Activated T-helper 1 cell treated with anti-CD3 and anti-CD28 coated beads, Interleukin-12 subunit alpha, Interleukin-12 subunit beta, Interleukin-2, Interleukin-4 antibody, amounts not matched to agents 30 ng/mL and 10 ng/mL and 1 ng/mL, durations not matched to agents 14 hours and 24 hours and 36 hours (primary cell): ENCODE measurements at regions not wholly inside any gene's neighbourhood (a gene's known extent, or its start where the extent isn't known, plus 50 kb on each side); places are given as distances from the start of the nearest gene placed in this dataset.

Experiments
- DNase-seq: peaks from one replicate; pipeline ENCODE4 v3.0.0; 2021; ENCODE audit warnings: low spot score
- H3K27ac Mint-ChIP-seq: one replicate; pipeline ENCODE4 v1.8.0; 2021; ENCODE audit warnings: mild to moderate bottlenecking, mixed read lengths
- H3K27me3 Mint-ChIP-seq: one replicate; pipeline ENCODE4 v1.8.0; 2022; ENCODE audit warnings: mild to moderate bottlenecking, moderate library complexity, mixed read lengths; ENCODE audit not compliant: insufficient read depth
- H3K36me3 Mint-ChIP-seq: one replicate; pipeline ENCODE4 v1.8.0; 2021; ENCODE audit warnings: low read depth, mixed read lengths
- H3K4me1 Mint-ChIP-seq: one replicate; pipeline ENCODE4 v1.8.0; 2021; ENCODE audit warnings: low read depth, mixed read lengths
- H3K4me3 Mint-ChIP-seq: one replicate; pipeline ENCODE4 v1.8.0; 2021; ENCODE audit warnings: mild to moderate bottlenecking, moderate library complexity, mixed read lengths
- H3K9me3 Mint-ChIP-seq: one replicate; pipeline ENCODE4 v1.8.0; 2021; ENCODE audit warnings: mixed read lengths
- intact Hi-C: fragments of 100-400 bp; cut with micrococcal nuclease; formaldehyde crosslinking; loops from one replicate; pipeline ENCODE4 v1.15.1; 2024

DNA sequence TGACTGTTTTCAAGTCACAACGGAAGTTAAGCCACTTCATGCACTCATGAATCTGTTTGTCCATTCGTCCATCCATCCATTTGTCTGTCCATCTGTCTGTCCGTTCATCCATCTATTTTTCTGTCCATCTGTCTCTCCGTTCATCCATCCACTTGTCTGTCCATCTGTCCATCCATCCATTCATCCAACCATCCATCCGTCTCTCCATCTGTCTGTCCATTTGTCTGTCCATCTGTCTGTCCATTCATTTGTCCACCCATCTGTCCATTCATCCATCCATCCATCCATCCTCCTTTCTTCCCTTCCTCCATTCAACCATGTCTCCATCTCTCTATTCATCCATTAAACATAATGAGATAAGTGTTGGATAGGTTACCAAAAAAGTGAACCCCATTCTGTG, 123.5 kb upstream of the UQCRFS1 start:
- intact Hi-C loops, result no loop called here
- no peak for DNase-seq
- Mint-ChIP-seq H3K4me1 (no peaks in the 10 kb centered on the region), H3K27ac (no peak overlapping the region), H3K9me3 (peaks cover 7% of the 10 kb centered on the region), H3K4me3 (no peak overlapping the region), H3K27me3 (no peaks in the 10 kb centered on the region), H3K36me3 (no peaks in the 10 kb centered on the region)

DNA sequence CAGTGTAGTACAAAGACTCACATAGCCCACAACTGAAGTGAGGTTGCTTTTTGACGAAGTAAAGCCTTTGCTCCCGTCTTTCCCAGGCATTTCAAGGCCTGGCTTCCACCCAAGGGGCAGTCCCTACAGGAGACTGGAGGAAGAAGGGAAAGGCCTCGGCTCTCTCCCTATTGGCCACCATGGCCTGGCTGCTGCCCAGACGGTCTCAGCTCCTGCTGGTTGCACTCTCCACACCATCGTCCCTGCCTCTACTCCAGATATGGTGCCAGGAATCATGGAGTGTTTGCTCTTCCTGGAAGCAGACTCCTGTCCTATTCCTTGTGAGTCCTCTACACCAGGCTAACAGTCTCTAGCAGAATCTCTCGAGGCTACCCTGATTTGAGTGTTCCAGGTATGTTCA, 124.1 kb upstream of the UQCRFS1 start:
- DNase-seq, result no peak
- intact Hi-C loops, result no loop called here
- Mint-ChIP-seq H3K36me3 (no peaks in the 10 kb centered on the region), H3K4me3 (no peak overlapping the region), H3K4me1 (no peaks in the 10 kb centered on the region), H3K27me3 (no peaks in the 10 kb centered on the region), H3K27ac (no peak overlapping the region), H3K9me3 (peaks cover 12% of the 10 kb centered on the region)

DNA sequence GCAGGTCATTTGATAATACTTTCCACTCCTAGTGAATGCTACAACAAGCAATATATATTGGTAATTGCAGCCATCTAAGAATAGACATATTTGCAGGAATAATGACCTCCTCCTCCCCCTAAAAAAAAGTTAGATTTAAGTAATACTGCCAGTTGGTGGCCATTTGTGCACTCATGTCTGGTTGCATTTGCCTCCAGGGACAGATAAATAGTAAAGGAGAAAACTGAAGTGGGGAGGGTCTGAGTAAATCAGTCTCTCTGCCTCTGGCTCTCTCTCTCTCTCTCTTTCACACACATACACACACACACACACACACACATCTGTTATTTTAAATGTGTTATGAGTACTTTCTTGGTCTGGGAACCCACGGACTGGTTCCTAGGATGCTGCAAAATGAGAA, 125.5 kb upstream of the UQCRFS1 start:
- intact Hi-C loops, result no loop called here
- Mint-ChIP-seq H3K4me1 (no peaks in the 10 kb centered on the region), H3K4me3 (no peak overlapping the region), H3K27me3 (no peaks in the 10 kb centered on the region), H3K36me3 (no peaks in the 10 kb centered on the region), H3K27ac (no peak overlapping the region), H3K9me3 (peaks cover 17% of the 10 kb centered on the region)
- no peak for DNase-seq

DNA sequence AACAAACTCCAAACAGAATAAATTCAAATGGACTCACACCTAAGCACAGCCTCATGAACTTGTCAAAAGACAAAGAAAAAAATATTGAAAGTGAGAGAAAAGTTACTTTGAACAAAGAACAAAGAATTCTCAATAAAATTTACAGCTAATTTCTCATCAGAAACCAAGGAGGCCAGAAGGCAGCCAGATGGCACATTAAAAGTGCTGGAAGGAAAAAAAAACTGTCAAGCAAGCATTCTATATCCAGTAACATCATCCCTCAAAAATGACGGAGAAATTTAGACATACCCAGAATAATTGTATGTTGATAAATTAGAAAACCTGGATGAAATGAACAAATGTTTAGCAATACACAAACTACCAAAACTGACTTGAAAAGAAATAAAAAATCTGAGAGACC, 129.8 kb upstream of the UQCRFS1 start:
- H3K36me3 Mint-ChIP-seq, result no peaks in the 10 kb centered on the region
- H3K27ac Mint-ChIP-seq, result no peak overlapping the region
- H3K4me3 Mint-ChIP-seq, result no peak overlapping the region
- intact Hi-C loops, result no loop called here
- no peaks in the 10 kb centered on the region for H3K4me1 Mint-ChIP-seq
- peaks cover 1% of the 10 kb centered on the region for H3K27me3 Mint-ChIP-seq
- H3K9me3 Mint-ChIP-seq, result peaks cover 34% of the 10 kb centered on the region
- DNase-seq, result no peak

DNA sequence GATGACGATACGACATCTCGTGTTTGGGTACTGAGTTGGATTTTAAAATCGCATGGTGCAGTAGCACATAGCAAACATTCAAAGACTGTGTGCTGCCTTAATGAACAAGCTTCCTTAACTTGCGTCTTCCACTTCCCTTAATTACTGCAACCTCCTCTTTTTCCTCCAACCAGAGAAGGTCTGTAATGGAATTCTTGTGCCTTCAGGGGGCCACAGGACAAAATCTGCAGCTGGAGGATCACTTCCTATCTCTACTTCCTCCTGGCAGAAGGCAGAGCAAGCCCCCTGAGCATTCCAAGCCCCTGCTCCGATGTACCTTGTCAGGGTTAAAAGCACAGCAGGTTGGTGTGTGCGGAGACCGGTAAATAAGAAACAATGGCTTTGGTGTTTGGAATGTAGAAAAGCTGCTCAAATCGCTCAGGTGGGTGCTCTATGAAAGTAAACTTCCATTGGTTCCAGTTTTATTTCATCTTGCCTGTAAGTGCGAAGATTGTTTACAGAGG, 151.3 kb upstream of the UQCRFS1 start:
- Mint-ChIP-seq H3K27me3 (peaks cover 21% of the 10 kb centered on the region), H3K4me1 (no peaks in the 10 kb centered on the region), H3K27ac (no peak overlapping the region), H3K36me3 (no peaks in the 10 kb centered on the region), H3K4me3 (no peak overlapping the region), H3K9me3 (no peaks in the 10 kb centered on the region)
- no peak for DNase-seq
- intact Hi-C loops, result no loop called here

DNA sequence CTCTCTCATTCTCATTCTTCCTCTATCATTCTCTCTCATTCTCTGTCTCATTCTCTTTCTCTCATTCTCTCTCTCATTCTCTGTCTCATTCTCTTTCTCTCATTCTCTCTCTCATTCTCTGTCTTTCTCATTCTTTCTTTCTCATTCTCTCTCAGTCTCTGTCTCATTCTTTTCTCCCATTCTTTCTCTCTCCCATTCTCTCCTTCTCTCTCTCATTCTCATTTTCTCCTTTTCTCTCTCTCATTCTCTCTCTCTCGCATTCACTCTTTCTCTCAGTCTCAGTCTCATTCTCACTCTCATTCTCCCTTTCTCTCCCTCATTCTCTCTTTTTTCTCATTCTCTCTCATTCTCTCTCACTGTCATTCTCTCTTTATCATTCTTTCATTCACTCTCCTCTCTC, 152.0 kb upstream of the UQCRFS1 start:
- Mint-ChIP-seq H3K4me3 (no peak overlapping the region), H3K9me3 (no peaks in the 10 kb centered on the region), H3K27ac (no peak overlapping the region), H3K27me3 (peaks cover 21% of the 10 kb centered on the region), H3K36me3 (no peaks in the 10 kb centered on the region), H3K4me1 (no peaks in the 10 kb centered on the region)
- intact Hi-C loops, result no loop called here
- DNase-seq, result no peak

DNA sequence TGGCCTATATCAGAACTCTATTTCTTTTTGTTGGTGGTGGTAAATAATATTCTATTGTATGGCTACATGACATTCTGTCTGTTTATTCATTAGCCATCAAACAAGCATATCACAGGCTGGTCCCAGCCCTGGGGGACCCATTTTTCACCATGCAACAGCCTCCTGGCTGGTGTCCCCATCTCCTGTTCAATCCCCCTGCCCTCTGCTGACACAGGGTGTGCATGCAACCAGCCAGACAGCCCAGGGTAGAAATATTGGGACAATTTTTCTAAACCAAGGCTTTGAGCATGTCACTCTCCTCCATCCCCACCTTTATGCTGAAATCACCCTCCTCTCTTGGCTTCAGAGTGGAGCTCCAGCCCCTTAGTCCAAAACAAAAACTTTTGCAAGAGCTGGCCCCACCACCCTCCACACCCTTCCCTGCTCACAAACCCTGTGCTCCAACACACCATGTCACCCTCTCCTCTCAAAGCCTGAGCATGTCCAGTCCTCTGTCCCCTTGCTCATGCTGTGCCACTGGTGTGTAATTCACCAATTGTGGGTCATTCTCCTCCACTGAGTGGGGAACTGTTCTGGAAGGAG, 153.0 kb upstream of the UQCRFS1 start:
- intact Hi-C loops, result no loop called here
- no peak overlapping the region for H3K4me3 Mint-ChIP-seq
- H3K9me3 Mint-ChIP-seq, result no peaks in the 10 kb centered on the region
- no peak for DNase-seq
- peaks cover 21% of the 10 kb centered on the region for H3K27me3 Mint-ChIP-seq
- H3K4me1 Mint-ChIP-seq, result no peaks in the 10 kb centered on the region
- no peaks in the 10 kb centered on the region for H3K36me3 Mint-ChIP-seq
- H3K27ac Mint-ChIP-seq, result no peak overlapping the region

DNA sequence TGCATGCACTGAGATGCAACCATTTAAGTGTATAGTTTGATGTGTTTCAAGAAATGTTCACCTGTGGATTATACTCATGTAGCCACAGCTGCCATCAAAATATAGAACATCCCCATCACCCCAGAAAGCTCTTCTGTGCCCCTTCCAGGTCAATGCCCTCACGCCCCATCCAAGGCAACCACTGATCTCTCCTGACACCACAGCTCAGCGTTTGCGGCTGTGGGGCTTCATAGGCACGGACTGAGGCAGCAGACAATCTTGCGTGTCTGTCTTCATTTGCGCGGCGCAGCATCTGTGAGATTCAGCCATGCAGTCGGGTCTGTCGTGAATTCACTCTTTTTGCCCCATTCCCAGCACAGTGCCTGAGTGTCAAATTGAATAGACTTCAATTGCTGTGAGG, 153.8 kb upstream of the UQCRFS1 start:
- Mint-ChIP-seq H3K4me3 (no peak overlapping the region), H3K9me3 (no peaks in the 10 kb centered on the region), H3K27ac (no peak overlapping the region), H3K27me3 (peaks cover 21% of the 10 kb centered on the region), H3K36me3 (no peaks in the 10 kb centered on the region), H3K4me1 (no peaks in the 10 kb centered on the region)
- no peak for DNase-seq
- intact Hi-C loops, result no loop called here

DNA sequence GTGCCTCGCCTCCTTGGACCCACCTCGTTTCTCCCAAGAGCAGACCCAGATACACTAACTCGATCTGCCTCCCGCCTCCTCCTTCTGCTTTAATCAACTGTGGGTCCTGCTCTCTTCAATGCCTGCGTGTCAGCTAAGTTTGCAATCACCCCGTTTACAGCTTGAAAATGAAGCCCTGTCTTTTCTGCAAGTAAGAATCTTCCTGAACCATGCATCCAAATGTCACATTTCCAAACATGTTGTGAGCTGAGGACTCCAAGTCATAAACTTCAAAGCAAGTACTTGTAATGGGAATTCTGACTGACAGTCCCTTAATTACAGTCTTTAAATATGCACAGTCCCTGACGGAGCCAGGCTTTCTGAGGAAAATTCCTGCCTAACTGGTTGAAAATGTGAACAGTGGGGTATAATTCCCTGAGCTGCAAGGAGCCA, 154.9 kb upstream of the UQCRFS1 start:
- no peaks in the 10 kb centered on the region for H3K36me3 Mint-ChIP-seq

DNA sequence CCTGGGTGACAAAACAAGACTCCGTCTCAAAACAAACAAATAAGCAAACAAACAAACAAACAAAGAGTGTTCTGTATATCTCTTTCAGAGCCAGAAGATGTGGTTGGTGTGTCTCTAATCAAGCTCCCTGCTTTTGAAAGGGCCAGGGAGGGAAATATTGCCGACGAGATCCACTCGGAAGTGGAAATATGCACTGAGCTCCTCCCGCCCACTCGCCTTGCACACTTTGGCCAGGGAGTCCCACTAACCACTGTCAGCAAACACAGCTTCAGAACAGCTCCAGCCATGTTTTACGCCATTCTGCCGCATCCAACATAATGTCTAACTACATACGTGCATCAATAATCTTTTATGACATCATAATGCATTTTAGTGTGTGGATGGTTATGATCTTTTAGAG, 155.5 kb upstream of the VSTM2B start:
- intact Hi-C loops, result no loop called here
- no peak overlapping the region for H3K4me3 Mint-ChIP-seq
- H3K9me3 Mint-ChIP-seq, result no peaks in the 10 kb centered on the region
- H3K27me3 Mint-ChIP-seq, result peaks cover 9% of the 10 kb centered on the region
- H3K4me1 Mint-ChIP-seq, result no peaks in the 10 kb centered on the region
- no peaks in the 10 kb centered on the region for H3K36me3 Mint-ChIP-seq
- DNase-seq, result no peak
- H3K27ac Mint-ChIP-seq, result no peak overlapping the region

More for the DNA sequence above, 154.9 kb upstream of the UQCRFS1 start:
- H3K27me3 Mint-ChIP-seq, result peaks cover 21% of the 10 kb centered on the region
- H3K27ac Mint-ChIP-seq, result no peak overlapping the region
- no peaks in the 10 kb centered on the region for H3K4me1 Mint-ChIP-seq
- no peaks in the 10 kb centered on the region for H3K9me3 Mint-ChIP-seq
- no peak for DNase-seq
- intact Hi-C loops, result no loop called here
- H3K4me3 Mint-ChIP-seq, result no peak overlapping the region

DNA sequence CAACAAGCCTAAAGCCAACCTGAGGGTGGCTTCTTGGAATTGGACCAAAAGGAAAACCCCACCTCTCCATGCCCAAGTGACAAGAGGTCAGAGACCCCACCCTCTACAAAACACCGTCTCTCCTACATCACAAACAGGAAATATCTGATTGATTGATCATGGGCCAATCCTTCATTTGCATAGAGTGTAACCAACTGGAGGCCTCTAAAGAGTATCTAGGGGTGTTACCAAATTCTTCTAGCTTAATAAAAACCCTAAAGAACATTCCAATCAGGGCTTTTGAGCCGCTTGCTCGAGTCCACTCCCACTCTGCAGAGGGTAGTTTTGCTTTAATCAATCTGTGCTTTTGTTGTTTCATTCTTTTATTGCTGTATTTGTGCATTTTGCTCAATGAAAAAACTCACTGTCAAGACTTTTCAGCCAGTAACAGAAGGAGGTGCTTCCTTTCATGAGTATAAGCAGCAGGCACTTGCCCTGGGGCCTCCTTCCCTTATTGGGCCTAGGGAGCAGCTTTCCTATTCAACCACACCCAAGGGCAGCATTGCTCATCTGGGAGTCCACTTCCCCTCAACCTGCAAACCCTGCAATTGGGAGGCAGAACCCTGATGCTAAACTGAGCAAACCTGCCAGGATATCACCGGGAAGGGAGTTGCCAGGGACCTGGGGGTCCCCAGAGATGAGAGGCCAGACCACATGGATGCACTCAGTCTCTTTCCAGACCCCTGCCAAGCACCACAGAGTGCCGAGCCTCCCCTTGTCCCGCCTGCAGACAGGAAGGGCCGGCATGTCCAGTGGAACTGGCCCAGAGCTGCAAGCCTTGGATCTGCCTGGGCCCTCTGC, 154.3 kb upstream of the VSTM2B start:
- Mint-ChIP-seq H3K9me3 (no peaks in the 10 kb centered on the region), H3K27ac (no peak overlapping the region), H3K4me1 (no peaks in the 10 kb centered on the region), H3K27me3 (peaks cover 7% of the 10 kb centered on the region), H3K36me3 (no peaks in the 10 kb centered on the region), H3K4me3 (no peak overlapping the region)
- DNase-seq, result no peak
- intact Hi-C loops, result no loop called here

DNA sequence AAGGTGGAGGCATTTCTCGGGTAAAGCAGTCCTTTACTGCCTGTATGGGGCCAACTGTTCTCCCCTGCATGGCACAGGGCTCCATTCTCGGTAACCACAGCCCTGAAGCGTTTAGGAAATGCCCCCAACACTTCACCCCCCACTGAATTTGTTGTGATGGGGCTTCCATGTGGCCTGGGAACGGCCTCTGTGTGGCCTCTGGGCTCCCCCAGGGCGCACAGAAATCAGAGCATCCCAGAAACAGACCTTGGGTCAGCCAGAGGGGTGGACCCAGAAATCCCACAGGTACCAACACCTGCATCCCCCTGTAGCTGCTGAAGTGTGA, 153.7 kb upstream of the VSTM2B start:
- H3K36me3 Mint-ChIP-seq, result no peaks in the 10 kb centered on the region
- H3K4me1 Mint-ChIP-seq, result no peaks in the 10 kb centered on the region
- no peak for DNase-seq
- H3K27me3 Mint-ChIP-seq, result peaks cover 7% of the 10 kb centered on the region
- intact Hi-C loops, result no loop called here
- no peaks in the 10 kb centered on the region for H3K9me3 Mint-ChIP-seq
- H3K4me3 Mint-ChIP-seq, result no peak overlapping the region
- H3K27ac Mint-ChIP-seq, result no peak overlapping the region

DNA sequence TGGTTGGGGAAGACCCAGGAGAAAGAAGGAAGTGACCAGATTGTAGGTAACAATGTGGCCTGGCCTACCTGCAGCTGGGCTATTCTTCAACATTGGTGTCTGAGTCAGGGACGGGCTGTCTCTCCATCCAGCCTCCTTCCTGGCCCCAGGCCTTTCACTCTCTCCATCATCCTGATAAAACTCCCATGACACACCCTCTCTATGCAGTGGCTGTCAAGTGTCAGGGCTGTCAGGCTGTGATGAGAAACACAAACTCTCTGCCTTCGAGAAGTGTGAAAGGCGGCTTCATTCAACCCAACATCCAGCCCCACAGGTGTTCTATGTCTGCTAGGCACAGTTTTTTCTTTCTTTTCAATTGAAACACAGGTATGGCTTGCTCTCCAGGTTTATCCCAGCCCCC, 153.3 kb upstream of the VSTM2B start:
- H3K4me3 Mint-ChIP-seq, result no peak overlapping the region
- no peak overlapping the region for H3K27ac Mint-ChIP-seq
- no peaks in the 10 kb centered on the region for H3K9me3 Mint-ChIP-seq
- no peaks in the 10 kb centered on the region for H3K36me3 Mint-ChIP-seq
- no peaks in the 10 kb centered on the region for H3K4me1 Mint-ChIP-seq
- no peak for DNase-seq
- intact Hi-C loops, result no loop called here
- peaks cover 7% of the 10 kb centered on the region for H3K27me3 Mint-ChIP-seq
